H4 (cell line): ENCODE measurements at regions not wholly inside any gene's neighbourhood (a gene's known extent, or its start where the extent isn't known, plus 50 kb on each side); places are given as distances from the start of the nearest gene placed in this dataset.

Experiments used
- DNase-seq: peaks from one replicate; pipeline ENCODE4 v3.0.0-alpha.2; 2015; ENCODE audit warnings: low spot score

DNA sequence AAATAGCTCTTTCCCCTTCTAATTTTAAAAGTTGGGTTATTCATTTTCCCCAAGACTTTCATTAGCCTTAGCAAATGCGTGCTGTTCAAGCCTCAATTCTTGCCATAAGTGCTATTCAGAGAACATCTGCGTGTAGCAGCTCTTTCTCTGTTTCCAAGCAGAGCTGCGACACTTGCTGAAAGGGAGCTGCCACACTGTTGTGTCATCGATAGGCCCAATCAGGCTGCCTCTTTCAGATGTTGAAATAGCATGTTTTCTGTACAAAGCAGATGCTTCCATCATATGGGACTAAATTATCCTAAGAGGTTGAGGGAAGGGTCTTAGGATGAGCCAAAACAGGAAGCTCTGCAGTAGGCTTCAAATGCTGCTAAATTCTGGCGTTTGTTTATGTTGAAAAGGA lies 220.9 kb upstream of the CDC14C start:
- no peak for DNase-seq

DNA sequence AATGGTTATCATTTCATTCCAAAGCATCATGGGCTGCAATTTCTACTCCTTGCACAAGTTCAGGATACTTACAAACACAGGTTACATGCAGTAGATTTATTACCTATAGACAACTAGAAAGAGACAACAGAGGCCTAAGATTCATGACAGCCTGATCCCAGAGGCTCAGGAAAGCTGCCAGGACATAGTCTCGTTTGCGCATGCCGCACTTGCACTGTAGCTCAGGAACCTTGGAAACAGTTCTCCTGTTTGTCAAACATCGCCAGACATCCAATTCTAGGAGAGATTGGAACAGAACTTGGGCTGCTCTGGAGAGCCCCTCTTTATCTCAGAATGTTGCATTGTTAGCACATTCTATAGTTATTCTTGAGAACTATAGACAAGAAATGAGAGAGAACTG lies 216.2 kb upstream of the CDC14C start:
- DNase-seq, result no peak

DNA sequence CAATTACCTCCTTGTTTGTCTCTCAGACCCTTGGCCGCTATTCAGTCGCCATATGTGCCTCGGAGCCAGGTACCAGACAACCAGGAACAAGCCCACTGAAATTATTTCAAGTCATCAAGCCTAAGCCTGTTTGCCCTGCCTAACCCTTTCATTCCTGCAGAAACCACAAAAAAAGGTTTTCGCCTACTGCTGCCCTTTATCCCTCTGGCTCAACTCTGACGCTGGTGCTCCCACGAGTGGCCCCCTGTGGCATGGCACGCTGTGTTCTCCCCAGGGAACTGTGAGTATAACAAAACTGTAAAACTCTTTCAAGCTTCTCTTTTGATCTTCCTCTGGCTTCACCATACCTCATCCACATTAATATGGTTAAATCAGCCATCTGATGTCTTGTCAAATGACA lies 215.7 kb upstream of the CDC14C start:
- no peak for DNase-seq

DNA sequence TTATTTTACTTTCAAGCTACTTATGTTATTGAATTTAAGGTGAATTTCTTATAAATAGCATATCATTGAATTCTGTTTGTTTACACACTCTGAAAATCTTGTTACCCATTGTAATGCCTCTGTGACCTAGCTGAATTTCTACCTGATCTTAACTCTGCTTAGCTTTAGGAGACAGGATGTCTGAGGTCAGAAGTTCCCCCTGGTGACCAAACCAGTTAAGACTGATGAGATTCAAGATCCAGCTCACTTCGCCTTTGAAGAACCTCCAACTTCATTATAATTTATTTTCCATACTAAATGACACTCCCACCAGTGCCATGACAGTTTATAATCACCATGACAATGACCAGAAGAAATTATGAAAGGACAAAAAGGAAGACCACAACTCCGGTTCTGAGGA lies 213.4 kb upstream of the CDC14C start:
- DNase-seq, result no peak

DNA sequence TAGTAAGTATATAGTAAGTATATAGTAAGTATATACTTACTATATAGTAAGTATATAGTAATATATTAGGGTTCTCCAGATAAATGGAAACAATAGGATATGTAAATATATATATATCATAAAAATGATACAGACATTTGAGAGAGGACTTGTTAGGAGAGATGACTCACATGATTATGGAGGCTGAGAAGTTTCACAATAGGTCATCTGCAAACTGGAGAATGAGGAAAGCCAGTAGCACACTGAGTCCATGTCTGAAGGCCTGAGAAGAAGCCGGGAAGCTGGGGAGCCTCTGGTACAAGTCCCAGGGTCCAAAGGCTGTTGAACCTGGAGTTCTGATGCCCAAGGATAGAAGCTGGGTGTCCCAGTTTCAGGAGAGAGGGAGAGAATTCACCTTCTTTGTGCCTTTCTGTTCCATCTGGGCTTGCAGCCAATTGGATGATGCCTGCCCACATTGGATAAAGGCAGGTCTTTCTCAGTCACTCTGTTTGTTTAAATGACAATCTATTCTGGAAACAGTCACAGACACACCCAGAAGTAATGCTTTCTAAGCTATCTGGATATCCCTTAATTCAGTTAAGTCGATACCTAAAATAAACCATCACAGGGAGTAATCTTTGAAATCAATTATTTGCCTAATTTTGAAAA lies 205.5 kb upstream of the CDC14C start:
- DNase-seq, result no peak

DNA sequence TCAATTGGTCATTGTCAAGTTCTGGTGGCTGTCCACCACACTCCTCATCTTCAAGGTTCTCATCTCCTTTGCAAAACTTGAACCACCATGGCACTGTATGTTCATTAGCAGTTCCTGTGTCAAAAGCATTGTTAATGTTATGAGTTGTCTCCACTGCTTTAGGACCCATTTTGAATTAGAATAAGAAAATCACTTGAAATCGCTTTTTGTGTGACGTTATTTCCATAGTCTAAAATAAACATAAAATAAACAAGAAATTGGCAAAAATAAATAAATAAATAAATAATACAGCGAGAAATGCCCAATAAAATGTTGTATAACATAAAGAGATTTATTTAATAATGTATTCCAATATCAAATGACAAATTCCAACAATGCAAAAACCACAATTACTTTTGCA lies 195.5 kb upstream of the CDC14C start:
- no peak for DNase-seq

DNA sequence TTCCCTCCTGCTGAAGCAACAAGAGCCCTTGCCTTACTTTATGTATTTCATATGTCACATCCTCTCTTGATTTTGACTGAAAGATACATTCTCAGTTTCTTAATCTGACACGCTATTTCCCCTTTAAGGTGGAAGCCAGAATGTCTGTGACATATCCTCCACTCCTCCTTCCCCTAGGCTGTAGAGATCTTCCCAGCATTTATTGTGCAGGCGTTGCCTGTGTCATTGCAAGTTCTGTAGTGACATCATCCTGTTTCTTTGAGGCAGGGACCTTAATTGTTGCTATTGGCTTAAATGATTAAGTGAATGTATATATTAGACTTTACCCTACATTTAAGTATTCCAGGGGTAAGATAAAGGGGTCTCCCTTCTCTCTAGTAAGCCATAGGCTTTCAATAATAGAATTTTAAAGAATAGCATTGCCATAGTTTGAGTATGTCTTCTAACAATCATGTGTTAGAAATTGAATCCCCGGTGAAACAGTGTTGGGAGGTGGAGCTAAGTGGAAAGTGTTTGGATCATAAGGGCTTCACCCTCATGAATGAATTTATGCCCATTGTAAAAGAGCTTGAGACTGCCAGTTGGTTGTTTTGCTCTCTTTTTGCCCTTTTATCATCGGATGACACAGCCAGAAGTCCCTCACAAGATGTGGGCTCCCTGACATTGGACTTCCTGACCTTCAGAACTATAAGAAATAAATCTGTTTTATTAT lies 189.5 kb upstream of the CDC14C start:
- no peak for DNase-seq

DNA sequence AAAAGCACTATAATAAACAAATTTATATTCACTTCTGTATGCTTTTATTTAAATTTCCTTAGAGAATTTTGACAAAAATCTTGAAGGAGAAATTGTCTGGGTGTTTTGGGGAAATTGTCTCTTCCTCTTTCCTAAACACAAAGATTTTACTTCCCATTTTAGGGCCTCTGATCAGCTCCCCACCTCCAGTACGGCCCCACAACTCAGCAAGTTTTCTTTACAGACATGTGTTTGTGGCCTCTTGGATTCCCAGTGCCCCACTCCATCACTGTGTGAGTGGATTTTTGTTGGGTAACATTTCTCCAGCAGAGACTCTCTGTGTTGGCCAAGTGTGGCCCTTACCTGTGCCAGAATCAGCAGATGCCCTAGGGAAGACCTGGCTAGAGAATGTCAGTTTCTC lies 182.8 kb upstream of the CDC14C start:
- DNase-seq, result no peak

DNA sequence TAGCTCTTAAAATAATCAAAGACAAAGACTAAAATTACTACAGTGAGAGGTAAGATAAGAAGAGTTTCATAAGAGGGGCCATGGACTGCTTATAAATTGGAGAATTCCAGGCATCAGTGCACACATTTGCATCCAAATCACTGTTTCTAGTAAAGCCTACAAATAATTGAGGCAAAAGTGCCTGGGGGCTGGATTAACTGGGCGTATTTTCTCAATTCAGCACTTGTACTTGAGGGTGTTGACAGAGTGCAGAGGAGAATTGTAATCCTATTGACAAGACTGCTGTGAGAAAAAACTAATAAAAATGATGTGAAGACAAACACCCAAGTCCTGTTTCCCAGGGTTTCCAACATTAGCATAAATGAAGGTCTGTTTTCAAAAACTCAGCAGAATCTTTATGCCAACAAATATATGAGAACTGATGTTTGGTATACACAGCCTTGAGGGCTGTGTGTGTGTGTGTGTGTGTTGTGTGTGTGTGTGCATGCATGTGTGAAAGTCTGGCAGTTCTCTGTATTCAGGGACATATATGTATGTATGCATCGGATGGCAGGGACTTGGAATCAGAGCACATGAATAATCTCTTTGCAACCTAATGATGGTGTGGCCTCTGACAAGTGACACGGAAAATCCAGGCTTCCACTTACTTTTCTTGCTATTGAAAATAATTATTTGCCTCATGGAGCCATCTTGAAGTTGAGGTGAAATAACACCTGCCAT lies 182.1 kb upstream of the CDC14C start:
- no peak for DNase-seq

DNA sequence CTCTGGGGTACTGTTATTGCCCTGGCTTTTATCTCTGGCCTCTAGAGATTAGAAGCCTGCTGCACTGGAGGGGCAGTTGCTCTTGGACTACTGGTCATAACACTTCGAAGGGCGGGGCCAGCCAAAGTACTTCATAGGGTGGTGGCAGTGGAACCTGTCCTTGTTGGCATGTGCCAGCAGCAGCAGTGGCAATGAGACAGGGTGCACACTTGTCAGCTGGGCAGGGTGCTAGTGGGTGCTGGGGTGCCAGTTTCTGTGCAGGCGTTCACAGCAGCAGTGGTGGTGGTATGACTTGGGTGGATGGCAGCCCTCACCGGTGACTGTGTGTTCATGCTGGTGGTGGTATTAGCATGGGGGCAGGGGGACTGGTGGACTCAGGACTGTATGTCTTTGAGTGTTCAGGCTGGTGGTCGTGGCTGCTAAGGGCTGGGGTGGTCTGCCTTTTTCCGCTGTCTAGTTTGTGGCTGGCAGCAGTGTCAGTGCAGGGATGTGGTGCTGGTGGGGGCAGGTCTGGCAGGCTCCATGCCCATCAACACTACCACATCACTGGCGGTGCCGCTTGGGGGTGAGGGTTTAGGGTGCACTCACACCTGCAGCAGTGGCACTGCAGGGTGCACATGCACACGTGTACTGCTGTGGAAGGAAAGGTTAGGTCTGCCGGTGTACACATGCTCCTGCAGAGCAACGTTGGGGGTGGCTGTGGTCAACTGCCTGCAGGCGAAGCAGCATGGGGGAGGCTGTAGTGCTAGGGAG lies 176.1 kb upstream of the CDC14C start:
- DNase-seq, result no peak

DNA sequence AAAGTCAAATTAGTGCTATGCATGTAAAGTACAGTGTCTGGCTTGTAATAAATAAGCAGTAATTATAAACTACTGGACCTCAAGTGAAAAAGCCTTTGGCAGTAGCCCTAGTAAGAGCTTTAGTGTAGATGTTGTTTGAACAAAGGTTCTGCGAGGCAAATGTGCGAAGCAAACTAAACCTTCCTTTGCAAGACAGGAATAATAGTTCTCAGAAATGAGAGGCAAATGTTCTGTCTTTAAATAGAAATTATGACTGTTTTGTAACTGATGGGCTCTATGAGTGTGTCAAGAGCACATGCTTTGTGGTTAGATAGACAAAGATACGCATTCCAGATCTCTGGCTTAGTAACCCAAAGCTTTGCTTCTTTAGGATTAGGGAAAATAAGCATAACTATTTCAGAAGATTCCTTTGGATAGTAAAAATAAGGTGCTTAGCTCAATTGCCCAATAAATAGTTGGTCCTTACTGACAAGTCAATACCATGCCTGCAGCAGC lies 169.2 kb upstream of the CDC14C start:
- DNase-seq, result no peak

DNA sequence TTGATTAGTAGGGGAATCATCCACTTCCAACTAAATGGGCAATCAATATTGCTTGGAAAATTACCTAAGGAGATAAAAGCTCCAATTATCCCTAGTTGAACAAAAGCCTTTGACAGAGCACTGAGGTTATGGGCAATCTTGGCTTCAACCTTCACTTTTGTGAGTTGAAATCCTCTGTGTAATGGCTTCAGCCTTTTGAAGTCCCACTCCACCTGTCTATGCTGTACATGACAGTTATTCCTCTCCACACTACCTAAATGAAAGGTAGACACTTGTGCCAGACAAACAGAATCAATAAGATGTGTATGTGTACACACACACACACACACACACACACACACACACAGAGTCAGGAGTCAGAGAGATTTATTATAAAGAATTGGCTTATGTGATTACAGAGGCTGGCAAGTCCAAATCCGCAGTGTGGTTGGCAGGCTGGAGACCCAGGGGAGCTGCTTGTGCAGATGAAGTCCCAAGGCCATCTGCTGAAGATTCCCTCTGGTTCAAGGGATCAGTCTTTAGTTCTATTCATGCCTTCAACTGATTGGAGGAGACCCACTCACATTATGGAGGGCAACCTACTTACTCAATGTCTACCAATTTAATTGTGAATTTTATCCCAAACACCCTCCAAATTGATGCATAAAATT lies 164.8 kb upstream of the CDC14C start:
- no peak for DNase-seq

DNA sequence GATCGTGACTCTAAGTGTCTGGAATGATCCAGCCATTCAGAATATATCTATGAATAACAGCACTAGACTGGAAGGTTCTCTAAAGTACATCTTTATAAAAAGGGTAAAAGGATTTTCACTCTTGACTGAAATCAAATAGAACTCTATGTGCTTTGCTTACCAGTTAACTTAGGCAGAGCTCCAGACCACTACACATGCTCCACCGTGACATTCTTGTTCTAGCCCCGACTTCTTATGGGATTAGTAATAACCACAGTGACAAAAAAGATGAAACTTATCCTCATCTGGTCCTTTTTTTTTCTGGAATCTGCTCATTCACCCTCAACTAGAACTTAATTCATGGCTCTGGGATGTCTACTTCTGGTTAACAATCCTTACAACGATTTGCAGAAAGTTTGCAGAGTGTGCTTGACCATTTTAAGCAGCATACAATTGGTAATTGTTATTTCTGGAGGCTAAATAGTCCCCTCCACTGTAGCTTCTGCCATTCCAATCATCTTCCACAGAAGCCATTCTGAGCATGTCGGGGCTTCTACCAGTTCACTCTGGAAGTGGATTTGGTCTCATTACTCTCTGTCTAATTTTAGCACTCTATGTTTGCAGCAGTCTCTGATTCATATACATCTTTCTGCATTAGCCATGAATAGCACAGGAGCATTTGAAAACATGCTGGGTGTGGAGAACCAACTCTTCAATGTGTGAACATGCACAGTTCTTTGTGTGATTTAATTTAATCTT lies 163.7 kb upstream of the CDC14C start:
- DNase-seq, result no peak

DNA sequence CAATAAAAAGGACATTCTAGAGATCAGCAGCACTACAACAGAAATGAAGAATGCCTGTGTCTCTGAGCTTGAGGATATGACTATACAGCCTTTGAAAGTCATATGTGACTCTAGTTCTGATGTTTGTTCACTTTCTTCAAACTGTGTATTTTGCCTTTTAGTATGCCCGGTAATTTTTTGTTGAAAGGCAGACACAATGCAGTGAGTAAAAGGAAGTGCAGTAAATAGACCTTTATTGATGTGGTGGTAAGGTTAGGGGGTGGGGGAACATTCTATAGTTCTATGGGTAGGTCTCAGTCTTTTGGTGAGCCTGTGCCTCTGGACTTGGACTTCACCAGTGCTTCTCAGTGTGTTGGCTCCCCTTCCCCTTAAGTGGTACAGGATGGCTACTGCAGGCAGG lies 143.5 kb upstream of the CDC14C start:
- no peak for DNase-seq

DNA sequence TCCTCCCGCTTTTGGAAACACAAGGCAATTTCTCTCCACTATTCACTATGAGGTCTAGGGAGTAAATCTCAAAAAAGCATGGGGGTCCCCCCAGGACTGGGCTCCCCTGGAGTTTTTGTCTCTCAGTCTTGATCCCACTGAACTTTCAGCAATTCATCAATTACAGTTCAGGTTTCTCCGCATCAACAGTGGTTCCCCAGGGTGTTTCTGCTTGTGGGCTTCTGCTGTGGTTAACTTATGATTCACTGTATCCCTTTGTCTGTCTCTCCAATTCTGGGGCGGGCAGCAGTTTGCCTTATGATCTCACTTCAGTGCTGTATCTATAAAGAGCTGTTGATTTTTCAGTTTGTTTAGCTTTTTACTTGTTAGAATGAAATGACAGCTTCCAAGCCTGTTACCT lies 142.6 kb upstream of the CDC14C start:
- peak; percentile 67 for DNase-seq

DNA sequence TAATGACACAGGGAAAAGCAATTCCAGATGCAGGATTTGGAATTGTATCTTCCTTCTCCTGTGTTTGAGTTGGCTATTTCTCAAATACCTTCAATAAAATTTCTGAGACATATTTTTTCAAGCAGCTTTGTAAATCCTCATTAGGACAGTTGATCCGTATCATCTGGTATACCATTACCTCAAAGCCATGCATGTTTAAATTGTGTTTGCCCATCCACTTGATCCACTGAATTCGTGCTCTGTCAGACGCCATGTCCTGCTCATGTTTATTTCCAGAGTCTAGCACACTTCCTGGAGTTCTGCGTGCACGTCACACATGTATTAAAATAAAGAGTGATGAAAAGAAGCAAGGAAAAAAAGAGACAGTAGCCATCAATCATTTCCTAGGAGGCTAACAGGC lies 141.8 kb upstream of the CDC14C start:
- DNase-seq, result no peak

DNA sequence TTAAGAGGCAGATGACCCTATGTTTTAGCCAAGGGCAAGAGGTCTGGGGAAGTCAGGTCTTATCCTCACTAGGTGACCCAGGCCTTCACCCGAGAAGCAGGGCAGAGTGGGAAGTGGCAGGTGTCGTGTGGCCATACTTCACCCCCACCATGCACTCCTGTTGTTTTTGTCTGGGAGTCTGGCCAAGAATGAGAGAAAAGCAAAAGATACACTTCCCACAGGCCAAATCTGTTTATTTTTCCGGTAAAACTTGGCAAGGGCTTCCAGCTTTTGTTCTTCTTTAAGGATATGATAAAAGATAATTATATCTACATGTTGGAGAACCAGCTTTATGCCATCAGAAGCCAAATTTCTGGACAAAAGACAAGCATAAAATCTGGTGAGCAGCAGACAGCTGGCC lies 137.4 kb upstream of the CDC14C start:
- DNase-seq, result peak; percentile 45

DNA sequence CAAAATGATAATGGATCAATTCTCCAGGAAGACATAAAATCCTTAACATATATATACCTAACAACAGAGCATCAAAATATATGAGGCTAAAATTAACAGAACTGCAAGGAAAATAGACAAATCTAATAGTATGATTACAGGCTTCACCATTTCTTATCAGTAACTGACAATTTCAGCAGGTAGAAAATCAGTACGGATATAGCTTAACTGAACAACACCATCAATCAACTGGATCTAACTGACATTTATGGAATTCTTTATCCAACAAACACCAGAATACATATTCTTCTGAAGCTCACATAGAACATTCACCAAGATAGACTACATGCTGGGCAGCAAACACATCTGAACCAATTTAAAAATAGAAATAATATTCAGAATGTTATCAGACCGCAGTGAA lies 121.1 kb upstream of the CDC14C start:
- no peak for DNase-seq

DNA sequence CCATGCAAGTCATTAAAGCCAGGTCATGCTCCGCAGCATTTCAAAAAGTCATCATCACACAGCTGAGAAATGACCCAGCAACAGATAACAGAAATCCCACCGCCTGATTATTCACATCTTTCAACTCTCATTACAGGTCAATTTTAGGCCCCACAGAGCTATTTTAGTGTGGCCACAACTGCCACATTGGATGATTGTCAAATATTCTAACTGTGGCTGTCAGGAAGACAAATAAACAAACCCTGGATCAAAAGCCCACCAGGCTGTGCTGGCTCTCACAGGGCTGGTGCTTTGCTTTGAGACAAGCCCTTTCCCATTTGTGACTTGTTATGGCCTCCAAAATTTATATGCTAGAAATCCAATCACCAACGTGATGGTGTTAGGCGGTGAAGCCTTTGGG lies 117.6 kb upstream of the CDC14C start:
- DNase-seq, result no peak

DNA sequence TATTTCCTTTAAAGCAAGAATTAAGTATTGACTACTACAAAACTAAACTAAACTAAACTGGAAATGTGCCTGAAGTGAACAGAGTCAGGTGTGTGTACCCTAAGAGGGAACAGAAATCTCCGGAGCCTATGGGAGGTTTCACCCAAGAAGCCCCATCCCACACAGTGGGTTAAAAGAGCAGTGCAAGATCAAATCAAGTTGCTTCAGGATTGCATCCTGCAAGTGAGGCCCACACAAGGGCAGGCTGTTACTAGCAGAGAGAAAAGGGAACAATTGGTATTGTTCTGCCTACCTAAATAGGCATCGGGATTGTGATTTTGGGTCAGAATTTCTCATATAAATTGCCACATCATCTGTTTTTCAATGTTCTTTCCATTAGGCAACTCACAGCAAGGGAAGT lies 113.3 kb upstream of the CDC14C start:
- no peak for DNase-seq

DNA sequence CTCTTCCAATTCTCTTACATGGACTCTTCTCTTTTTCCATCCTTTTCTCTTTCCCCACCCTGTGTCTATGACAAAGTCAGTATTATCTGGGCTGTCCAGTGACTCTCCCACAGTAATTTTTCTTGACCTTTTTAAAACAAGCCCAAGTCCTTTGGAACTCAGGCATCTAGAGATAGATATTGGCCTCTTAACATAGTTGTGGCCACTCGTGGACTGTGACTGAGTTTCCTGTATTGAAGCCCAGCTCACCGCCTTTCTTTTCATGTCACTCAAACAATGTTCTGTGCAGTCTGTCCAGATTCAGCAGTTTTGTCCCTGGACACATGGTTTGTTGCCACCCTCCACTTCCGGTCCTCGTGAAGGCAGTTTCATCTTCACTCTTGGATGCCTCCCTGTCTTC lies 110.9 kb upstream of the CDC14C start:
- no peak for DNase-seq
